ENCODE measurements at regions not wholly inside any gene's neighbourhood (a gene's known extent, or its start where the extent isn't known, plus 50 kb on each side); places are given as distances from the start of the nearest gene placed in this dataset.

DNA sequence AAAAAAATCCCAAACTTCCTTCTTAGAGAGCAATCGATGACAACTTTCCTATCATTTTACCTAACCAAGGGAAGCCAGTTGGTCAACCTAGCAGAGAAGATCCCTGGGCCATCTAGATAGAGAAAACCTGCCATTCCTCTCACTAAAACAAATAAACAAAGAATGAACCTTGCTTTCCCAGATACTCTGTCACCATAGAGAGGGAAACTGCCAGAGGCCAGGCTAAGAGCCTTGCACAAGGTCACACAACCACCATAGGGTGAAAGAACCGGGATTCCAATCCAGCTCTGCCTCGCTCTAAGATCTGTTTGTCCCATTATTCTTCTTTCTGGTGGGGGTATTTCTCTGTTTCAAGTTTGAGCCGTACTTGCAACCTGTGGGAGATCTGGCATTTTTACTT is 154.6 kb downstream of the CYRIA start:
- ATAC-seq (ENCODE audit: low read depth in 2 of 2) (no peak), DNase-seq (no peak)
- Mint-ChIP-seq H3K9me3 (peaks cover 0 to 4% (median 0%) of the 10 kb centered on the region in 7 donors), H3K27ac (no peak overlapping the region), H3K4me3 (peak overlapping the region in 1 of 8 donors; percentile 44), H3K36me3 (no peaks in the 10 kb centered on the region), H3K27me3 (peaks cover 47 to 67% (median 62%) of the 10 kb centered on the region in 3 donors), H3K4me1 (peaks cover 0 to 11% (median 0%) of the 10 kb centered on the region in 3 donors)

GRCh38 chr2:16509042-16509441 is 156.6 kb downstream of the CYRIA start:
- H3K9me3 Mint-ChIP-seq: peaks cover 0 to 4% (median 0%) of the 10 kb centered on the region in 7 donors
- ATAC-seq (ENCODE audit: low read depth in 2 of 2) (no peak), DNase-seq (no peak)
- H3K27me3 Mint-ChIP-seq: peaks cover 46 to 64% (median 53%) of the 10 kb centered on the region in 3 donors
- H3K4me3 Mint-ChIP-seq: peak overlapping the region in 1 of 8 donors; percentile 3
- no peaks in the 10 kb centered on the region for H3K36me3 Mint-ChIP-seq
- H3K27ac Mint-ChIP-seq: no peak overlapping the region
- H3K4me1 Mint-ChIP-seq: peaks cover 0 to 11% (median 0%) of the 10 kb centered on the region in 3 donors

DNA sequence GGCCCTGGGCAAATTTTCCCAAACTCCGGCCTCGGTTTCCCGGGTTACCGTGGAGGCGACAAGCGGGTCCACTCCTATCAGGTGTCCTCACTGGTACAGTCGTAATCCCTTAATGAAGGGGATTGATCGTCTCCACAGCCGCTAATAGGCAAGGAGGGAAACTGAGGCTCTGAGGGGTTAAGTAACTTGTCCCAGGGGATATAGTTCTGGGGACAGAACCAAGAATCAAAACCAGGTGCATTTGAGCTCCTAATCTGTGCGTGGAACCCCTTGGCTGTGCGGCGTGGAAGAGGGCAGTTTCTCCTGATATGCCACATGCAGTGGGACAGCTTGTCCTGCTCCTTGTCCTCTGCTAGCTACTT is 157.2 kb downstream of the CYRIA start:
- H3K27me3 Mint-ChIP-seq: peaks cover 43 to 64% (median 53%) of the 10 kb centered on the region in 3 donors
- peaks cover 0 to 4% (median 0%) of the 10 kb centered on the region in 7 donors for H3K9me3 Mint-ChIP-seq
- ATAC-seq (ENCODE audit: low read depth in 2 of 2): no peak

DNA sequence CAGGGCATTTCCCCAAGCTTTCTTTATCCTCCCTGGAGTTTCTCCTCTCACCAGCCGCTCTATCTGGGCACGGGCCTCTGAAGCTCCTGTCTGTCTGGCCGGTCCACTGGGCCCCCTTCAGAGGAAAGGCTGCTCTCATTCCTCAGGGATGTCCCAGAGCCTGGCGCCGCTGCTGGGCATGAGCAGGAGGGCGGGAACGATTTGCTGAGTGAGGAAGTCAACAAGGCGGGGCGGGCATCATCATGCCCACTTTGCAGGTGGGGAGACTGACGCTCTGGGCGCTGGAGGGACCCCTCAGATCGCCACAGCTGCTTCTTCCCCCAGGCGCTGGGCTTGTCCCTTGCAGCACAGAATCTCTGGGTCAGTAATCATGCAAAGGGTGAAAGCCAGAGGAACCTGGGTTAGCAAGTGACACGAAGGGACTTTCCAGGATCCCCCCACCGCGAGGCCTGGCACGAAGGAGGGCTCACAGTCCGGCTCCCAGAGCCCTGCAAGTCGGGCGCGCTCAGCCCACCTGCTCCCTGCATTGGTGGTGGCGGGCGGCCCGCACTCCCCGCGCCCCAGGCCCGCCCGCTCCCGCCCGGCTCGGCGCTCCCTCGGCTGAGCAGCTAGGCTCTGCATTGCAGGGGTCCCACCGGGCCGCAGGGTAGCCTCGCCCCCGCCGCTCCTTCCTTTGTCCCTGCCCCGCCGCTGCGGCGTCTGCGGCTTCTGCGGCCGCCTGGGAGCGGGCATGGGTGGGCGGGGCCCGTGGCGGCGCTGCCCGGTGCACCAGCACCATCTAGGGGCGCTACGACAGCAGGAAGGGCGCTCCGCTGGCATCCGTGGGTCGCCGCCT is 157.8 kb downstream of the CYRIA start:
- no peak for ATAC-seq (ENCODE audit: low read depth in 2 of 2)
- H3K4me3 Mint-ChIP-seq: peak overlapping the region in 1 of 8 donors; percentile 19
- H3K27ac Mint-ChIP-seq: no peak overlapping the region
- peaks cover 0 to 4% (median 3%) of the 10 kb centered on the region in 7 donors for H3K9me3 Mint-ChIP-seq
- peaks cover 42 to 64% (median 53%) of the 10 kb centered on the region in 3 donors for H3K27me3 Mint-ChIP-seq
- H3K4me1 Mint-ChIP-seq: peaks cover 0 to 11% (median 0%) of the 10 kb centered on the region in 3 donors
- no peak for DNase-seq
- H3K36me3 Mint-ChIP-seq: no peaks in the 10 kb centered on the region

More for the DNA sequence above, 157.2 kb downstream of the CYRIA start:
- Mint-ChIP-seq H3K27ac (no peak overlapping the region), H3K36me3 (no peaks in the 10 kb centered on the region), H3K4me1 (peaks cover 0 to 11% (median 0%) of the 10 kb centered on the region in 3 donors), H3K4me3 (peak overlapping the region in 2 of 8 donors; percentile 3 to 33)
- DNase-seq: no peak

DNA sequence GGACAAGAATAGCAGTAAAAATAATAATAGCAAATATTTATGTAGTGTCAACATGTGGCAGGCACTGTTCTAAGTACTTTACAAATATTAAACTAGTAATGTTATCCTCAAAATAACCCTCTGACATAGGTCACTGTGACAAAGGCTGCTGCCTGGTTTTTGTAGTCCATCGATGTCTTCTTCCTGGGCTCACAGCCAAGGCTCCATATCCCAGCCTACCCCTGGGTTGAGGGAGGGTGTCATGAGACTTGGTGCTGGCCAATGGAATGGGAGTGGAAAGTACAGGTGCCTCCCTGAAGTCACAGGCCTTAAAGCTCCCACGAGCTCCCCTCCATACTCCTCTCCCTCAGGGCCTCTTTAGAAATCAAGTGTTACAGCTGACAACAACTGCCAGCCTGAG is 159.3 kb downstream of the CYRIA start:
- DNase-seq (no peak), ATAC-seq (ENCODE audit: low read depth in 2 of 2) (no peak)
- Mint-ChIP-seq H3K4me1 (peaks cover 0 to 11% (median 0%) of the 10 kb centered on the region in 3 donors), H3K27me3 (peaks cover 40 to 54% (median 46%) of the 10 kb centered on the region in 3 donors), H3K9me3 (peaks cover 0 to 7% (median 4%) of the 10 kb centered on the region in 7 donors), H3K4me3 (no peak overlapping the region), H3K27ac (no peak overlapping the region), H3K36me3 (no peaks in the 10 kb centered on the region)

DNA sequence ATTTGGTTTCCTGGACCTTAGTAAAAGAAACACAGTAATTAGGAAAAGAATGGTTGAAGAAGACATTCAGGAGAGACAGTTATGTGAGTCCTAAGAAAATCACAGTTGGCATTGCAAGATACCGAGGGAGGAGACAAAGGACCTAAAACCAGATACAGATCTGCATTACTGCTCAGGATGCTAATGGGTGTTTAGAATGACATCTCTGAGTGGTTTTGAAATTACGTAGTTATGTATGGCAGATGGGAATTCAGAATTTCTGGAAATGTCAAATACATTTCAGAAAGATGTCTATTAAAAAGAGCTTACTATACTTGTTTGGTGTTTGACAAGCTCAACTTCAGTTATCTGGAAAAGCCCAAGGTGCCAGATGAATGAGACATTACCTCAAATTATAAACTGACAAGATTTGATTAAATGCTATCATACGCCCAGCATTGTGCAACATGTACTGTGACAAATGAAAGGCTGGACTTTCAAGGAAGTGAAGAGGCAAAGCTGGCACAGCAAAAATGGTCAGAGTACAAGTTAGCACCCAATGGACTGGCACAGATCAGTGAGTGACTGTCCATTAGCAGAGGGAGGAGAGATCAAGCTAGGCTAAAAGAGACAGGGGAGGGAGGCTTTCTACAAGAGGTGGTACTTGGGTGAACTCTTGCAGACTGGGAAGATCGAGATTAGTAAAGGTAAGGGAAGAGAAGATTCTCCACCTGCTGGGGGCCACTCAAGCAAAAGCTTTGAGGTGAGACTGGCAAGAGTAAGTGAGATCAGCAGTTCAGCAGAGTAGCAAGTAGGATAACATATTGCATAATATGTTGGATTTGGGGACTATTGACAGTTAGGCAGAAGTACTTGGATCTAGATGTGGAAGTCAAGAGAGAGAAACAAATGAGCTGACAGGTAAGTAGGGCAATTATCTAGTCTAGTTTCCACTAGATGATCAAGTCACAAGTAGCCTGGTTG is 168.9 kb downstream of the CYRIA start:
- no peak overlapping the region for H3K27ac Mint-ChIP-seq
- ATAC-seq (ENCODE audit: low read depth in 2 of 2) (no peak), DNase-seq (no peak)
- no peaks in the 10 kb centered on the region for H3K36me3 Mint-ChIP-seq
- no peak overlapping the region for H3K4me3 Mint-ChIP-seq
- H3K27me3 Mint-ChIP-seq: peaks cover 11 to 16% (median 12%) of the 10 kb centered on the region in 3 donors
- H3K4me1 Mint-ChIP-seq: no peaks in the 10 kb centered on the region
- H3K9me3 Mint-ChIP-seq: peaks cover 0 to 5% (median 0%) of the 10 kb centered on the region in 7 donors

- DNase-seq (no peak), ATAC-seq (ENCODE audit: low read depth in 2 of 2) (no peak)
- Mint-ChIP-seq H3K4me1 (no peaks in the 10 kb centered on the region), H3K9me3 (peaks cover 0 to 5% (median 0%) of the 10 kb centered on the region in 7 donors), H3K27me3 (peaks cover 12 to 21% (median 20%) of the 10 kb centered on the region in 3 donors), H3K36me3 (no peaks in the 10 kb centered on the region), H3K27ac (no peak overlapping the region), H3K4me3 (no peak overlapping the region)
These were observed 170.0 kb downstream of the CYRIA start for GRCh38 chr2:16495509-16496208.

- no peak for DNase-seq
- H3K36me3 Mint-ChIP-seq: no peaks in the 10 kb centered on the region
- no peak overlapping the region for H3K4me3 Mint-ChIP-seq
- H3K27ac Mint-ChIP-seq: no peak overlapping the region
- H3K9me3 Mint-ChIP-seq: peaks cover 0 to 5% (median 0%) of the 10 kb centered on the region in 7 donors
- H3K27me3 Mint-ChIP-seq: peaks cover 12 to 24% (median 20%) of the 10 kb centered on the region in 3 donors
- no peaks in the 10 kb centered on the region for H3K4me1 Mint-ChIP-seq
- ATAC-seq (ENCODE audit: low read depth in 2 of 2): no peak
These were observed 170.7 kb downstream of the CYRIA start for GRCh38 chr2:16494836-16495508.

- DNase-seq (no peak), ATAC-seq (ENCODE audit: low read depth in 2 of 2) (no peak)
- Mint-ChIP-seq H3K4me1 (no peaks in the 10 kb centered on the region), H3K27ac (no peak overlapping the region), H3K36me3 (no peaks in the 10 kb centered on the region), H3K9me3 (peaks cover 0 to 2% (median 0%) of the 10 kb centered on the region in 7 donors), H3K4me3 (no peak overlapping the region), H3K27me3 (peaks cover 12 to 27% (median 19%) of the 10 kb centered on the region in 3 donors)
These were observed 171.8 kb downstream of the CYRIA start for GRCh38 chr2:16493788-16494187.

DNA sequence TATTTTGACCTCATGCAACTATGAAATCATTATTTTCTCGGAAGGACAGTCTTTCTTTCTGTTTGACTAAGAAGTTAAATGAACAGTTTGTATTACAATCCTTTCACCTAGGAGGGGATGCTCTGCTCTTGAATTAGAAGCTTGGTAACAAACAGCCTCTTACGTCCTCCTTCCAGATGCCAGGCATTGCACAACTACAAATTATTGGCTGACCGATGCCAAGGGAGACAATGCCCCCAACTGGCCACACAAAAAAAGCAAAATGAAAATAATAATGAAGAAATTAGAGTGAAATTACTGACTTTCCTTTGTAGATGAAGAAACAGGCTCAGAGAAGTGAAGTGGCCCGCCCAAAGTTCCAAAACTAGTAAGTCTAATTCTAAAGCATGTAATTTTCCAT is 177.9 kb downstream of the CYRIA start:
- Mint-ChIP-seq H3K27me3 (peaks cover 9 to 31% (median 18%) of the 10 kb centered on the region in 3 donors), H3K9me3 (peaks cover 0 to 6% (median 0%) of the 10 kb centered on the region in 7 donors), H3K4me1 (no peaks in the 10 kb centered on the region), H3K36me3 (no peaks in the 10 kb centered on the region), H3K4me3 (no peak overlapping the region), H3K27ac (no peak overlapping the region)
- DNase-seq (no peak), ATAC-seq (ENCODE audit: low read depth in 2 of 2) (no peak)

DNA sequence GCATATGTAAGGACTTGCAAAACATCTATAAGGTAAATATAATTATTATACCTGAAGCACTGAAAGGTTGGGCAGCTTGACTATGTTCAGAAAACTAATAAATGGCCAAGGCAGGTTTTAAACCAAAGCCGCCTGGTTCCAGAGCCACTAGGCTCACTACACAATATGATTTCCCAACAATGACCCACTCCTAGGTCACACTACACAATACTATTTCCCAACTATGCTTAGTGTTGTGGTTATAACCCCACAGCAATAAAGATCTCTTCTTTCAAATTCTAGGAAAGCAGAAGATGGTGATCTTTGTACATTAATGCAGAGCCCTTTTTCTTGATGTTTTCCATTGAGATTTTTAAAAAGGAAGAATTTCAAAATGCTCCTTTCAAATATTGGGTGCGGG is 180.4 kb downstream of the CYRIA start:
- Mint-ChIP-seq H3K36me3 (no peaks in the 10 kb centered on the region), H3K4me3 (no peak overlapping the region), H3K4me1 (no peaks in the 10 kb centered on the region), H3K27me3 (peaks cover 9 to 29% (median 14%) of the 10 kb centered on the region in 3 donors), H3K27ac (no peak overlapping the region), H3K9me3 (peaks cover 0 to 6% (median 0%) of the 10 kb centered on the region in 7 donors)
- ATAC-seq (ENCODE audit: low read depth in 2 of 2) (no peak), DNase-seq (no peak)

DNA sequence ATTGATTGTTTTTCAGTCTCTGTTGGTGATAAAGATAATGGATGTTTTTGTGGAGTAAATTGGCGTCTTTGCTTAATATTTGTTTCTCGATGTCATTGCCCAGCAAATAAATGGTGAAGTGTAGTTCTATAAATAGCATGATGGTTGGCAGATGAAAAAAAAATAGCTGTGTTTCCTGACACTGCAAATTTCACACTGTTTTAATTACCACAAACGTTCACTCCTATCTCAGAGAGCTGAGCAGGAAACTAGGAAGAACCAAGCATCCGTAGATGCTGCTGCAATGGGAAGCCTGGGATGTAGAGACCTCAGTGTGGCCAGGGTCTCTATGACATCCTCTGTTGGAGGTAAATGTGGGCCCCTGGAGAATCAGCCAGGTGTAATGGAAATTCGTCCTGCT is 183.2 kb downstream of the CYRIA start:
- H3K4me1 Mint-ChIP-seq: no peaks in the 10 kb centered on the region
- no peak overlapping the region for H3K4me3 Mint-ChIP-seq
- peaks cover 5 to 19% (median 17%) of the 10 kb centered on the region in 3 donors for H3K27me3 Mint-ChIP-seq
- no peak overlapping the region for H3K27ac Mint-ChIP-seq
- H3K36me3 Mint-ChIP-seq: no peaks in the 10 kb centered on the region
- DNase-seq (no peak), ATAC-seq (ENCODE audit: low read depth in 2 of 2) (no peak)
- H3K9me3 Mint-ChIP-seq: peaks cover 0 to 6% (median 0%) of the 10 kb centered on the region in 7 donors
